GM12878 (cell line): ENCODE measurements at regions not wholly inside any gene's neighbourhood (a gene's known extent, or its start where the extent isn't known, plus 50 kb on each side); places are given as distances from the start of the nearest gene placed in this dataset.

Source experiments
- ATAC-seq: fragments of 200-7000 bp; cut with Tn5 transposase; 3 replicates; pipeline ENCODE4 v1.9.1; 2020; ENCODE audit warnings: mild to moderate bottlenecking, moderate library complexity
- BruUV-seq: library from RNA; stranded (reverse); fragments of 400-500 nt; replicated peaks from 2 replicates; lab custom pipeline; 2021; lab: Mats Ljungman, UMichigan
- CTCF ChIA-PET: fragments of 300-600 bp; sonication (Branson Sonifier 250); formaldehyde crosslinking; extraction: SDS; loops from one replicate; lab custom pipeline; 2021; ENCODE audit warnings: inconsistent platforms; lab: Yijun Ruan, JAX
- POLR2A ChIA-PET: fragments of 350-600 bp; formaldehyde crosslinking; extraction: SDS; loops from one replicate; lab custom pipeline; 2021; ENCODE audit warnings: inconsistent platforms; lab: Charles Lee
- RAD21 ChIA-PET: fragments of 300-600 bp; sonication (Branson Sonifier 250); formaldehyde crosslinking; loops from one replicate; lab custom pipeline; 2023; ENCODE audit warnings: antibody characterized with exemption; ENCODE audit not compliant: unreplicated experiment; lab: Charles Lee
- SMC1A ChIA-PET: fragments of 300-600 bp; sonication (Branson Sonifier 250); formaldehyde crosslinking; loops from one replicate; lab custom pipeline; 2023; ENCODE audit not compliant: unreplicated experiment, uncharacterized antibody; lab: Charles Lee
- DNase-seq: peaks from one replicate; pipeline ENCODE4 v3.0.0-alpha.2; 2011; ENCODE audit warnings: low read depth, low spot score
- FAIRE-seq: peaks from 3 replicates; lab custom pipeline; 2011; peaks lifted over from hg19 to GRCh38; lab: Jason Lieb, UNC
- H2AFZ ChIP-seq: 2 replicates; pipeline ENCODE4 v1.6.0; 2011; ENCODE audit warnings: low read depth, low read length, control low read depth; ENCODE audit not compliant: control insufficient read depth
- H3K27ac ChIP-seq: 2 replicates; pipeline ENCODE4 v1.5.1; 2011; ENCODE audit warnings: control low read depth; ENCODE audit not compliant: control insufficient read depth, insufficient read depth
- H3K27me3 ChIP-seq, 2 experiments: replicated peaks in 1 of 2; 2 replicates each; pipeline versions ENCODE4 v1.6.0 to v1.6.1; 2011; ENCODE audit warnings: low read length in 1 of 2; ENCODE audit not compliant: control insufficient read depth in 2 of 2, insufficient read depth in 2 of 2
- H3K36me3 ChIP-seq, 2 experiments: 2 replicates each; pipeline ENCODE4 v1.5.1; 2011; ENCODE audit warnings: low read length in 1 of 2; ENCODE audit not compliant: control insufficient read depth in 2 of 2, insufficient read depth in 2 of 2
- H3K4me1 ChIP-seq: 2 replicates; pipeline ENCODE4 v1.6.1; 2011; ENCODE audit warnings: mild to moderate bottlenecking, low read length, moderate library complexity, mixed read lengths; ENCODE audit not compliant: control insufficient read depth, insufficient read depth
- H3K4me2 ChIP-seq: 2 replicates; pipeline ENCODE4 v1.6.0; 2011; ENCODE audit warnings: control low read depth; ENCODE audit not compliant: control insufficient read depth, insufficient read depth
- H3K4me3 ChIP-seq: fragments of 200-600 bp; sonication (generic); 2 replicates; pipeline ENCODE4 v1.5.1; 2016
- H3K79me2 ChIP-seq: 2 replicates; pipeline ENCODE4 v1.6.0; 2011; ENCODE audit warnings: low read length; ENCODE audit not compliant: control insufficient read depth, insufficient read depth
- H3K9ac ChIP-seq: 2 replicates; pipeline ENCODE4 v1.8.0; 2011; ENCODE audit warnings: low read length, control low read depth, mixed read lengths; ENCODE audit not compliant: control insufficient read depth, insufficient read depth
- H3K9me3 ChIP-seq: replicated peaks from 3 replicates; pipeline ENCODE4 v1.5.1; 2011; ENCODE audit warnings: mild to moderate bottlenecking, low read length; ENCODE audit not compliant: control insufficient read depth, insufficient read depth
- H4K20me1 ChIP-seq: 2 replicates; pipeline ENCODE4 v1.6.0; 2011; ENCODE audit not compliant: control insufficient read depth, insufficient read depth
- BMI1 ChIP-seq: fragments of 450-650 bp; IDR thresholded peaks from 2 replicates; pipeline ENCODE4 v1.6.1; 2016; ENCODE audit warnings: mild to moderate bottlenecking, moderate library complexity, borderline replicate concordance
- FOXM1 ChIP-seq: IDR thresholded peaks from 2 replicates; pipeline ENCODE4 v1.6.1; 2012; ENCODE audit warnings: low read depth, mild to moderate bottlenecking, inconsistent platforms, low read length, moderate library complexity
- KLF5 ChIP-seq: fragments of 450-650 bp; IDR thresholded peaks from 2 replicates; pipeline ENCODE4 v1.6.1; 2014; ENCODE audit warnings: mild to moderate bottlenecking; ENCODE audit not compliant: partially characterized antibody
- MTA3 ChIP-seq: IDR thresholded peaks from 2 replicates; pipeline ENCODE4 v1.6.1; 2012; ENCODE audit warnings: low read length, inconsistent platforms, borderline replicate concordance
- ZNF274 ChIP-seq: IDR thresholded peaks from one replicate; pipeline ENCODE4 v1.8.0; 2011; ENCODE audit not compliant: insufficient read length, insufficient read depth
- ZNF622 ChIP-seq: fragments of 450-650 bp; IDR thresholded peaks from 2 replicates; pipeline ENCODE4 v1.6.1; 2017; ENCODE audit warnings: mild to moderate bottlenecking, inconsistent platforms
- WGBS: methylation state at CpG from one replicate; pipeline ENCODE4 v1.1.6; 2016; ENCODE audit warnings: low lambda C conversion rate; ENCODE audit not compliant: insufficient replicate concordance, insufficient coverage; ENCODE audit errors: missing lambda C conversion rate; 5-methylcytosine and 5-hydroxymethylcytosine counted together
- in situ Hi-C: fragments of 300-500 bp; cut with MboI; formaldehyde crosslinking; loops from 9 replicates; pipeline ENCODE4 v1.14.3; 2018; ENCODE audit warnings: mixed read lengths
- intact Hi-C: fragments of 100-400 bp; cut with micrococcal nuclease; formaldehyde crosslinking; loops from one replicate; pipeline ENCODE4 v1.14.2; 2022; ENCODE audit not compliant: unreplicated experiment
- TF ChIP-seq, protein P1 (sequence below), 3 experiments: IDR thresholded peaks in 2 of 3; conservative IDR thresholded peaks in 1 of 3; 2 replicates each; pipeline ENCODE4 v1.5.1; 2011; ENCODE audit warnings: low read depth in 3 of 3, low read length in 3 of 3, mild to moderate bottlenecking in 3 of 3, control low read depth in 2 of 3, moderate library complexity in 2 of 3, inconsistent platforms in 1 of 3, mixed read lengths in 1 of 3; ENCODE audit not compliant: control insufficient read depth in 2 of 3, insufficient read depth in 1 of 3; ENCODE audit errors: extremely low read depth in 1 of 3
- TF ChIP-seq, protein P2 (sequence below): fragments of 450-650 bp; IDR thresholded peaks from 2 replicates; pipeline ENCODE4 v1.6.1; 2017; ENCODE audit warnings: mild to moderate bottlenecking, low read depth, inconsistent platforms; ENCODE audit not compliant: poor library complexity, severe bottlenecking

GRCh38 chr14:80446356-80446755 is 235.1 kb upstream of the DIO2 start:
- ChIA-PET RAD21 (no interaction called here), CTCF (no interaction called here), POLR2A (no interaction called here)
- Histone ChIP-seq H3K9me3 (no peaks in the 10 kb centered on the region; the same call in 2 of the 3 replicates), H3K9ac (no peak overlapping the region), H3K79me2 (no peaks in the 10 kb centered on the region), H3K4me2 (no peak overlapping the region), H3K4me3 (no peak overlapping the region), H2AFZ (no peak overlapping the region), H3K4me1 (no peaks in the 10 kb centered on the region), H4K20me1 (no peaks in the 10 kb centered on the region), H3K27me3 (no peaks in the 10 kb centered on the region), H3K36me3 (no peaks in the 10 kb centered on the region), H3K27ac (no peak overlapping the region)
- DNase-seq (no peak), FAIRE-seq (no peak), ATAC-seq (no peak)
- BruUV-seq, result no TSS peak
- in situ Hi-C loops (no loop called here), intact Hi-C loops (no loop called here)
- no peak for TF ChIP-seq KLF5
- TF ChIP-seq, all 136 proteins: peak for 0
- SMC1A ChIA-PET, result no interaction called here

- H3K27me3 ChIP-seq, result no peaks in the 10 kb centered on the region
- in situ Hi-C loops (no loop called here), intact Hi-C loops (no loop called here)
- H3K9ac ChIP-seq, result no peak overlapping the region
- no peak overlapping the region for H2AFZ ChIP-seq
- ChIA-PET RAD21 (no interaction called here), POLR2A (no interaction called here), CTCF (no interaction called here), SMC1A (no interaction called here)
- H3K4me1 ChIP-seq, result no peaks in the 10 kb centered on the region
- no peak overlapping the region for H3K4me2 ChIP-seq
- no peaks in the 10 kb centered on the region for H3K79me2 ChIP-seq
- BruUV-seq, result no TSS peak
- H3K36me3 ChIP-seq, result no peaks in the 10 kb centered on the region
- TF ChIP-seq MTA3, result no peak
- TF ChIP-seq, protein P1, sequence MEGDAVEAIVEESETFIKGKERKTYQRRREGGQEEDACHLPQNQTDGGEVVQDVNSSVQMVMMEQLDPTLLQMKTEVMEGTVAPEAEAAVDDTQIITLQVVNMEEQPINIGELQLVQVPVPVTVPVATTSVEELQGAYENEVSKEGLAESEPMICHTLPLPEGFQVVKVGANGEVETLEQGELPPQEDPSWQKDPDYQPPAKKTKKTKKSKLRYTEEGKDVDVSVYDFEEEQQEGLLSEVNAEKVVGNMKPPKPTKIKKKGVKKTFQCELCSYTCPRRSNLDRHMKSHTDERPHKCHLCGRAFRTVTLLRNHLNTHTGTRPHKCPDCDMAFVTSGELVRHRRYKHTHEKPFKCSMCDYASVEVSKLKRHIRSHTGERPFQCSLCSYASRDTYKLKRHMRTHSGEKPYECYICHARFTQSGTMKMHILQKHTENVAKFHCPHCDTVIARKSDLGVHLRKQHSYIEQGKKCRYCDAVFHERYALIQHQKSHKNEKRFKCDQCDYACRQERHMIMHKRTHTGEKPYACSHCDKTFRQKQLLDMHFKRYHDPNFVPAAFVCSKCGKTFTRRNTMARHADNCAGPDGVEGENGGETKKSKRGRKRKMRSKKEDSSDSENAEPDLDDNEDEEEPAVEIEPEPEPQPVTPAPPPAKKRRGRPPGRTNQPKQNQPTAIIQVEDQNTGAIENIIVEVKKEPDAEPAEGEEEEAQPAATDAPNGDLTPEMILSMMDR (IDR thresholded peaks at IDR 0.05 in 2 of 3, conservative IDR thresholded peaks at IDR 0.05 in 1 of 3; ENCODE audit: control insufficient read depth in 2 of 3, extremely low read depth in 1 of 3, insufficient read depth in 1 of 3, low read depth in 3 of 3, low read length in 3 of 3), result no peak
- TF ChIP-seq, protein P2, sequence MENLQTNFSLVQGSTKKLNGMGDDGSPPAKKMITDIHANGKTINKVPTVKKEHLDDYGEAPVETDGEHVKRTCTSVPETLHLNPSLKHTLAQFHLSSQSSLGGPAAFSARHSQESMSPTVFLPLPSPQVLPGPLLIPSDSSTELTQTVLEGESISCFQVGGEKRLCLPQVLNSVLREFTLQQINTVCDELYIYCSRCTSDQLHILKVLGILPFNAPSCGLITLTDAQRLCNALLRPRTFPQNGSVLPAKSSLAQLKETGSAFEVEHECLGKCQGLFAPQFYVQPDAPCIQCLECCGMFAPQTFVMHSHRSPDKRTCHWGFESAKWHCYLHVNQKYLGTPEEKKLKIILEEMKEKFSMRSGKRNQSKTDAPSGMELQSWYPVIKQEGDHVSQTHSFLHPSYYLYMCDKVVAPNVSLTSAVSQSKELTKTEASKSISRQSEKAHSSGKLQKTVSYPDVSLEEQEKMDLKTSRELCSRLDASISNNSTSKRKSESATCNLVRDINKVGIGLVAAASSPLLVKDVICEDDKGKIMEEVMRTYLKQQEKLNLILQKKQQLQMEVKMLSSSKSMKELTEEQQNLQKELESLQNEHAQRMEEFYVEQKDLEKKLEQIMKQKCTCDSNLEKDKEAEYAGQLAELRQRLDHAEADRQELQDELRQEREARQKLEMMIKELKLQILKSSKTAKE, result no peak
- no peak for TF ChIP-seq ZNF274
- no peak for TF ChIP-seq BMI1
- TF ChIP-seq ZNF622, result no peak
- TF ChIP-seq FOXM1, result no peak
- ATAC-seq (no peak), FAIRE-seq (no peak), DNase-seq (no peak)
- no peaks in the 10 kb centered on the region for H4K20me1 ChIP-seq
- 22% methylated on average over 3 of the region's 3 CpGs for WGBS
- no peak overlapping the region for H3K27ac ChIP-seq
- H3K9me3 ChIP-seq, result no peaks in the 10 kb centered on the region; the same call in 2 of the 3 replicates
- H3K4me3 ChIP-seq, result no peak overlapping the region
Observed at GRCh38 chr14:80445605-80446004, 234.3 kb upstream of the DIO2 start.
